ENCODE measurements at regions not wholly inside any gene's neighbourhood (a gene's known extent, or its start where the extent isn't known, plus 50 kb on each side); places are given as distances from the start of the nearest gene placed in this dataset.
"Not testable (repeated sequence)": the region's sequence is repeated elsewhere in the genome, so short reads cannot be mapped to it uniquely, and the experiment has no call there.

GRCh38 chr4:162938738-162939485 lies 227.8 kb downstream of the NAF1 start:
- DNase-seq: no peak

GRCh38 chr4:162935214-162935613 lies 231.5 kb downstream of the NAF1 start:
- DNase-seq: no peak

GRCh38 chr4:162931286-162931685 lies 235.4 kb downstream of the NAF1 start:
- no peak for DNase-seq

GRCh38 chr4:162921178-162921785 lies 245.4 kb downstream of the NAF1 start:
- no peak for DNase-seq

GRCh38 chr4:162920649-162921048 lies 246.0 kb downstream of the NAF1 start:
- DNase-seq: no peak

GRCh38 chr4:162912482-162912881 lies 254.2 kb downstream of the NAF1 start:
- no peak for DNase-seq

- DNase-seq: no peak
Observed at GRCh38 chr4:162911349-162911748, 255.3 kb downstream of the NAF1 start.

GRCh38 chr4:162909952-162910351 lies 256.7 kb downstream of the NAF1 start:
- DNase-seq: no peak

GRCh38 chr4:162894387-162894786 lies 272.3 kb downstream of the NAF1 start:
- DNase-seq: no peak

- no peak for DNase-seq
Observed at GRCh38 chr4:162891788-162892707, 274.6 kb downstream of the NAF1 start.

- DNase-seq: no peak
Observed at GRCh38 chr4:162878096-162878495, 288.6 kb downstream of the NAF1 start.

- no peak for DNase-seq
Observed at GRCh38 chr4:162874748-162875147, 291.9 kb downstream of the NAF1 start.

- no peak for DNase-seq
Observed at GRCh38 chr4:162871990-162872389, 294.7 kb downstream of the NAF1 start.

GRCh38 chr4:162869157-162869556 lies 297.5 kb downstream of the NAF1 start:
- no peak for DNase-seq

- DNase-seq: no peak
Observed at GRCh38 chr4:162866565-162866964, 300.1 kb downstream of the NAF1 start.

- DNase-seq: no peak
Observed at GRCh38 chr4:162865102-162865501, 301.6 kb downstream of the NAF1 start.

- no peak for DNase-seq
Observed at GRCh38 chr4:162853788-162854187, 312.9 kb downstream of the NAF1 start.

- DNase-seq: no peak
Observed at GRCh38 chr4:162852642-162853041, 314.0 kb downstream of the NAF1 start.

- DNase-seq: not testable (repeated sequence)
Observed at GRCh38 chr4:162851241-162851758, 315.4 kb downstream of the NAF1 start.

- DNase-seq: no peak
Observed at GRCh38 chr4:162849937-162850336, 316.8 kb downstream of the NAF1 start.

GRCh38 chr4:162847945-162848549 lies 318.6 kb downstream of the NAF1 start:
- no peak for DNase-seq

- no peak for DNase-seq
Observed at GRCh38 chr4:162841753-162842152, 324.9 kb downstream of the NAF1 start.

- DNase-seq: no peak
Observed at GRCh38 chr4:162839814-162840213, 326.9 kb downstream of the NAF1 start.

Data from bone marrow (tissue), 2 donors.